ENCODE measurements at regions not wholly inside any gene's neighbourhood (a gene's known extent, or its start where the extent isn't known, plus 50 kb on each side); places are given as distances from the start of the nearest gene placed in this dataset.

- Mint-ChIP-seq H3K36me3 (ENCODE audit: low read depth) (no peaks in the 10 kb centered on the region), H3K4me1 (peaks cover 15% of the 10 kb centered on the region), H3K27me3 (ENCODE audit: insufficient read depth, low read depth, poor library complexity) (peaks cover 3% of the 10 kb centered on the region), H3K9me3 (no peaks in the 10 kb centered on the region), H3K4me3 (no peak overlapping the region), H3K27ac (no peak overlapping the region)
- H3K27me3 ChIP-seq (ENCODE audit: insufficient read depth): no peaks in the 10 kb centered on the region
- no peak for ATAC-seq
- no peak overlapping the region for H3K4me3 ChIP-seq
- TF ChIP-seq ZNF331 (CRISPR knock-in tag; IDR thresholded peaks at IDR 0.05; ENCODE audit: low read depth) (no peak), POLR2AphosphoS5 (IDR thresholded peaks at IDR 0.05; ENCODE audit: low read depth) (no peak), EZH2 (IDR thresholded peaks at IDR 0.05; ENCODE audit: low read depth, unreplicated experiment) (no peak), CREB1 (CRISPR knock-in tag; IDR thresholded peaks at IDR 0.05; ENCODE audit: low read depth) (no peak), CTCF (conservative IDR thresholded peaks at IDR 0.05; ENCODE audit: low read depth in 2 of 2) (no peak), STAT1 (IDR thresholded peaks at IDR 0.05; ENCODE audit: unreplicated experiment) (no peak), ZNF114 (CRISPR knock-in tag; IDR thresholded peaks at IDR 0.05) (no peak), ETS1 (IDR thresholded peaks at IDR 0.05) (no peak), NANOG (IDR thresholded peaks at IDR 0.05; ENCODE audit: borderline replicate concordance) (no peak), JUNB (IDR thresholded peaks at IDR 0.05; ENCODE audit: unreplicated experiment) (no peak), EZH2phosphoT487 (IDR thresholded peaks at IDR 0.05; ENCODE audit: unreplicated experiment) (no peak)
- TF ChIP-seq, protein P1, sequence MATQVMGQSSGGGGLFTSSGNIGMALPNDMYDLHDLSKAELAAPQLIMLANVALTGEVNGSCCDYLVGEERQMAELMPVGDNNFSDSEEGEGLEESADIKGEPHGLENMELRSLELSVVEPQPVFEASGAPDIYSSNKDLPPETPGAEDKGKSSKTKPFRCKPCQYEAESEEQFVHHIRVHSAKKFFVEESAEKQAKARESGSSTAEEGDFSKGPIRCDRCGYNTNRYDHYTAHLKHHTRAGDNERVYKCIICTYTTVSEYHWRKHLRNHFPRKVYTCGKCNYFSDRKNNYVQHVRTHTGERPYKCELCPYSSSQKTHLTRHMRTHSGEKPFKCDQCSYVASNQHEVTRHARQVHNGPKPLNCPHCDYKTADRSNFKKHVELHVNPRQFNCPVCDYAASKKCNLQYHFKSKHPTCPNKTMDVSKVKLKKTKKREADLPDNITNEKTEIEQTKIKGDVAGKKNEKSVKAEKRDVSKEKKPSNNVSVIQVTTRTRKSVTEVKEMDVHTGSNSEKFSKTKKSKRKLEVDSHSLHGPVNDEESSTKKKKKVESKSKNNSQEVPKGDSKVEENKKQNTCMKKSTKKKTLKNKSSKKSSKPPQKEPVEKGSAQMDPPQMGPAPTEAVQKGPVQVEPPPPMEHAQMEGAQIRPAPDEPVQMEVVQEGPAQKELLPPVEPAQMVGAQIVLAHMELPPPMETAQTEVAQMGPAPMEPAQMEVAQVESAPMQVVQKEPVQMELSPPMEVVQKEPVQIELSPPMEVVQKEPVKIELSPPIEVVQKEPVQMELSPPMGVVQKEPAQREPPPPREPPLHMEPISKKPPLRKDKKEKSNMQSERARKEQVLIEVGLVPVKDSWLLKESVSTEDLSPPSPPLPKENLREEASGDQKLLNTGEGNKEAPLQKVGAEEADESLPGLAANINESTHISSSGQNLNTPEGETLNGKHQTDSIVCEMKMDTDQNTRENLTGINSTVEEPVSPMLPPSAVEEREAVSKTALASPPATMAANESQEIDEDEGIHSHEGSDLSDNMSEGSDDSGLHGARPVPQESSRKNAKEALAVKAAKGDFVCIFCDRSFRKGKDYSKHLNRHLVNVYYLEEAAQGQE (IDR thresholded peaks at IDR 0.05; ENCODE audit: unreplicated experiment): no peak
- TF ChIP-seq, protein P2, sequence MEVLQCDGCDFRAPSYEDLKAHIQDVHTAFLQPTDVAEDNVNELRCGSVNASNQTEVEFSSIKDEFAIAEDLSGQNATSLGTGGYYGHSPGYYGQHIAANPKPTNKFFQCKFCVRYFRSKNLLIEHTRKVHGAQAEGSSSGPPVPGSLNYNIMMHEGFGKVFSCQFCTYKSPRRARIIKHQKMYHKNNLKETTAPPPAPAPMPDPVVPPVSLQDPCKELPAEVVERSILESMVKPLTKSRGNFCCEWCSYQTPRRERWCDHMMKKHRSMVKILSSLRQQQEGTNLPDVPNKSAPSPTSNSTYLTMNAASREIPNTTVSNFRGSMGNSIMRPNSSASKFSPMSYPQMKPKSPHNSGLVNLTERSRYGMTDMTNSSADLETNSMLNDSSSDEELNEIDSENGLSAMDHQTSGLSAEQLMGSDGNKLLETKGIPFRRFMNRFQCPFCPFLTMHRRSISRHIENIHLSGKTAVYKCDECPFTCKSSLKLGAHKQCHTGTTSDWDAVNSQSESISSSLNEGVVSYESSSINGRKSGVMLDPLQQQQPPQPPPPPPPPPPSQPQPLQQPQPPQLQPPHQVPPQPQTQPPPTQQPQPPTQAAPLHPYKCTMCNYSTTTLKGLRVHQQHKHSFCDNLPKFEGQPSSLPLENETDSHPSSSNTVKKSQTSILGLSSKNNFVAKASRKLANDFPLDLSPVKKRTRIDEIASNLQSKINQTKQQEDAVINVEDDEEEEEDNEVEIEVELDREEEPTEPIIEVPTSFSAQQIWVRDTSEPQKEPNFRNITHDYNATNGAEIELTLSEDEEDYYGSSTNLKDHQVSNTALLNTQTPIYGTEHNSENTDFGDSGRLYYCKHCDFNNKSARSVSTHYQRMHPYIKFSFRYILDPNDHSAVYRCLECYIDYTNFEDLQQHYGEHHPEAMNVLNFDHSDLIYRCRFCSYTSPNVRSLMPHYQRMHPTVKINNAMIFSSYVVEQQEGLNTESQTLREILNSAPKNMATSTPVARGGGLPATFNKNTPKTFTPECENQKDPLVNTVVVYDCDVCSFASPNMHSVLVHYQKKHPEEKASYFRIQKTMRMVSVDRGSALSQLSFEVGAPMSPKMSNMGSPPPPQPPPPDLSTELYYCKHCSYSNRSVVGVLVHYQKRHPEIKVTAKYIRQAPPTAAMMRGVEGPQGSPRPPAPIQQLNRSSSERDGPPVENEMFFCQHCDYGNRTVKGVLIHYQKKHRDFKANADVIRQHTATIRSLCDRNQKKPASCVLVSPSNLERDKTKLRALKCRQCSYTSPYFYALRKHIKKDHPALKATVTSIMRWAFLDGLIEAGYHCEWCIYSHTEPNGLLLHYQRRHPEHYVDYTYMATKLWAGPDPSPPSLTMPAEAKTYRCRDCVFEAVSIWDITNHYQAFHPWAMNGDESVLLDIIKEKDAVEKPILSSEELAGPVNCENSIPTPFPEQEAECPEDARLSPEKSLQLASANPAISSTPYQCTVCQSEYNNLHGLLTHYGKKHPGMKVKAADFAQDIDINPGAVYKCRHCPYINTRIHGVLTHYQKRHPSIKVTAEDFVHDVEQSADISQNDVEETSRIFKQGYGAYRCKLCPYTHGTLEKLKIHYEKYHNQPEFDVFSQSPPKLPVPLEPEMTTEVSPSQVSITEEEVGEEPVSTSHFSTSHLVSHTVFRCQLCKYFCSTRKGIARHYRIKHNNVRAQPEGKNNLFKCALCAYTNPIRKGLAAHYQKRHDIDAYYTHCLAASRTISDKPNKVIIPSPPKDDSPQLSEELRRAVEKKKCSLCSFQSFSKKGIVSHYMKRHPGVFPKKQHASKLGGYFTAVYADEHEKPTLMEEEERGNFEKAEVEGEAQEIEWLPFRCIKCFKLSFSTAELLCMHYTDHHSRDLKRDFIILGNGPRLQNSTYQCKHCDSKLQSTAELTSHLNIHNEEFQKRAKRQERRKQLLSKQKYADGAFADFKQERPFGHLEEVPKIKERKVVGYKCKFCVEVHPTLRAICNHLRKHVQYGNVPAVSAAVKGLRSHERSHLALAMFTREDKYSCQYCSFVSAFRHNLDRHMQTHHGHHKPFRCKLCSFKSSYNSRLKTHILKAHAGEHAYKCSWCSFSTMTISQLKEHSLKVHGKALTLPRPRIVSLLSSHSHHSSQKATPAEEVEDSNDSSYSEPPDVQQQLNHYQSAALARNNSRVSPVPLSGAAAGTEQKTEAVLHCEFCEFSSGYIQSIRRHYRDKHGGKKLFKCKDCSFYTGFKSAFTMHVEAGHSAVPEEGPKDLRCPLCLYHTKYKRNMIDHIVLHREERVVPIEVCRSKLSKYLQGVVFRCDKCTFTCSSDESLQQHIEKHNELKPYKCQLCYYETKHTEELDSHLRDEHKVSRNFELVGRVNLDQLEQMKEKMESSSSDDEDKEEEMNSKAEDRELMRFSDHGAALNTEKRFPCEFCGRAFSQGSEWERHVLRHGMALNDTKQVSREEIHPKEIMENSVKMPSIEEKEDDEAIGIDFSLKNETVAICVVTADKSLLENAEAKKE (CRISPR knock-in tag; IDR thresholded peaks at IDR 0.05): no peak
- DNase-seq (ENCODE audit: low spot score): no peak
- H3K4me1 ChIP-seq (ENCODE audit: insufficient read depth): peaks cover 8% of the 10 kb centered on the region
- no peak overlapping the region for H3K27ac ChIP-seq (ENCODE audit: low read depth)
- no peaks in the 10 kb centered on the region for H4K20me1 ChIP-seq (replicated peaks; ENCODE audit: insufficient read depth)
- H2AFZ ChIP-seq: peak overlapping the region; percentile 8; the same call in 1 of the 2 replicates
- no peak overlapping the region for H3K4me2 ChIP-seq
- no peaks in the 10 kb centered on the region for H3K9me2 ChIP-seq (ENCODE audit: insufficient read depth)
- H3K79me2 ChIP-seq (replicated peaks; ENCODE audit: insufficient read depth): no peaks in the 10 kb centered on the region
- H3K36me3 ChIP-seq (ENCODE audit: insufficient read depth): no peaks in the 10 kb centered on the region
- H3F3A ChIP-seq (replicated peaks; ENCODE audit: low read depth): no peaks in the 10 kb centered on the region
Measured at GRCh38 chr9:77099388-77099787, 77.9 kb upstream of the VPS13A start.

All from GM23338 (cell line).